ENCODE measurements at regions not wholly inside any gene's neighbourhood (a gene's known extent, or its start where the extent isn't known, plus 50 kb on each side); places are given as distances from the start of the nearest gene placed in this dataset.

DNA sequence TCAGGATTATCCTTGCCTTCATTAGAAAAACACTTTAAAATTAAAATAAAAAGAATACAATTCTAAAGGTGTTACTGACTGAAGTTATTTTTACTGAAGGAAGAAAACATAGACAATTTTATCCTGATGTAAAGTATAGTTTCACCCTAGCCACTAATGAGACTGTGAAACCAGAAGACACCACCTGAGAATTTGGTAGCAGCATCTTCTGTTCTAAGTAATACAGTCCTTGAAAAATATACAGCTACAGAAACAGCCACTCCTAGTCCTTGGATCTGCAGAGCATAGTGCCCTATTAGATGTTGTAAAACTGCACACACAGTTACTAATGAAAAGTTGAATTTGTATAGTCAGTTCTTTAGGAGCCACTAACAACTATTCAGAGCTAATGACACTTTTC is 377.7 kb downstream of the PRR16 start:
- ATAC-seq (ENCODE audit: low FRiP score) = no peak
- TF ChIP-seq, protein P1, sequence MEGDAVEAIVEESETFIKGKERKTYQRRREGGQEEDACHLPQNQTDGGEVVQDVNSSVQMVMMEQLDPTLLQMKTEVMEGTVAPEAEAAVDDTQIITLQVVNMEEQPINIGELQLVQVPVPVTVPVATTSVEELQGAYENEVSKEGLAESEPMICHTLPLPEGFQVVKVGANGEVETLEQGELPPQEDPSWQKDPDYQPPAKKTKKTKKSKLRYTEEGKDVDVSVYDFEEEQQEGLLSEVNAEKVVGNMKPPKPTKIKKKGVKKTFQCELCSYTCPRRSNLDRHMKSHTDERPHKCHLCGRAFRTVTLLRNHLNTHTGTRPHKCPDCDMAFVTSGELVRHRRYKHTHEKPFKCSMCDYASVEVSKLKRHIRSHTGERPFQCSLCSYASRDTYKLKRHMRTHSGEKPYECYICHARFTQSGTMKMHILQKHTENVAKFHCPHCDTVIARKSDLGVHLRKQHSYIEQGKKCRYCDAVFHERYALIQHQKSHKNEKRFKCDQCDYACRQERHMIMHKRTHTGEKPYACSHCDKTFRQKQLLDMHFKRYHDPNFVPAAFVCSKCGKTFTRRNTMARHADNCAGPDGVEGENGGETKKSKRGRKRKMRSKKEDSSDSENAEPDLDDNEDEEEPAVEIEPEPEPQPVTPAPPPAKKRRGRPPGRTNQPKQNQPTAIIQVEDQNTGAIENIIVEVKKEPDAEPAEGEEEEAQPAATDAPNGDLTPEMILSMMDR (IDR thresholded peaks at IDR 0.05) = no peak
- DNase-seq (ENCODE audit: low spot score) = no peak

DNA sequence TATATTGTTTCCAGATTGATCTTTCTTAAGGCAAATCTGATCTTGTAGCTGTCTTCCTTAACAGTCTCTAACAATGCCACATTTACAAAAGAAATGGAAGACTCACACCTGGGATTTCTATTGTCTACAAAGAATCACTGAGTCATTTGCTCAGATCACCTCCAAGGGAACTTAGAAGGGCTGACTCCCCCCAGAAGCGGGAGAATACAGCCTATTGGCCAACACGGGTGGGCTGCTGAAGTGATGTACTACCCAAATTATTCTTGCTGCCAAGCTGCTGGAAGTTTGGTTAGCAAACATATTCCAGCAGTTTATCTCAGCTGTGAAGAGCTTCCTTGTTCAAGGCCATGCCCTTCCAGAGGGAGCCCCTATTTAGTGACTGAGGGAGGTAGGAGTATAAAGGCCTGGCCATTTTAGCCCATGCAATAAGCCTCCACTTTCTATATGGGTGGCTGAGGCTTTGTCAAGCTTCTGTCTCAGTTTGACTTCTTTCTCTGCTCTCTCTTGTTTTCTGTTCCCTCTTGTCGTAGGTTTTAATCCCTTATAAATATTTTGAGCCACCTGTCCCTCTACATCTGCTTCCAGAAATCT is 379.4 kb downstream of the PRR16 start:
- TF ChIP-seq, protein P1 (IDR thresholded peaks at IDR 0.05) = no peak
- ATAC-seq (ENCODE audit: low FRiP score) = no peak
- DNase-seq (ENCODE audit: low spot score) = no peak

DNA sequence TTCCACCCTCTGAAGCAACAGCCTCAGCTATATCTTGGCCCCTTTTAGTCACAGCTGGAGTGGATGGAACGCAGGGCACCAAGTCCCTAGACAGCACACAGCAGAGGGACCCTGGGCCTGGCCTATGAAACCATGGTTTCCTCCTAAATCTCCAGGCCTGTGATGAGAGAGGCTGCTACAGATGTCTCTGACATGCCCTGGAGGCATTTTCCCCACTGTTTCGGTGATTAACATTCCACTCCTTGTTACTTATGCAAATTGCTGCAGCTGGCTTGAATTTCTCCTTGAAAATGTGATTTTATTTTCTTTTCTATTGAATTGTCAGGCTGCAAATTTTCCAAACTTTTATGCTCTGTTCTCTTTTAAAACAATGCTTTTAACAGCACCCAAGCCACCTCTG is 384.8 kb downstream of the PRR16 start:
- no peak for ATAC-seq (ENCODE audit: low FRiP score)
- TF ChIP-seq, protein P1 (IDR thresholded peaks at IDR 0.05) = no peak
- no peak for DNase-seq (ENCODE audit: low spot score)

DNA sequence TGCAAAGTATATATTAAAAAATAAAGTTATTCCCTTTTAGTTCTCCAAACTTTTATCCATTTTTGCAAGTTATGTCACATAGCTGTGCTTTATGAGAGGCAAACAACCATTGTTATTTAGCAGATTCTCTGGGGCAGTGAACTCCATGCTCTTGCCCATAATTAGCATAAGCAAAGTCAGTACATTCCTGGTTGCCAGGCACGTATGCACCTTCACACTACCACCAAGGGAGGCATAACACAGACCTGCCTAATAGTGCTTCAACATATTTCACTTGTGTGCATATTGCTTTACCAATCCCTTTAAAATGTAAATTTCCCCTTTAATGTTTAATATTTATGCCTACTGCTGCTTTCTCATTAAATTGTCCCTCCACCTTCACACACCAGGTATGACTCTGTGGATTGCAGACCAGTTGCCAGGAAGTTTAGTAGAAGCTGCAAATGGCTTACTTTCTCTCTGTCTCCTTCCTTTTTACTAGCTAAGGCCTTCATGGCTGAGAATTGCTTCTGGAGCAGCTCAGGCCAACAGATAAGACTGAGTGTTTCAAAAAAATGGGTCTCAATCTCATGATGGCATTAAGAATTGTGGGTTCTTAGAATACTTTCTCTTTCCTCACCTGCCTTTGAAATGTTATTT is 388.2 kb downstream of the PRR16 start:
- no peak for ATAC-seq (ENCODE audit: low FRiP score)
- no peak for DNase-seq (ENCODE audit: low spot score)
- TF ChIP-seq, protein P1 (IDR thresholded peaks at IDR 0.05) = no peak

DNA sequence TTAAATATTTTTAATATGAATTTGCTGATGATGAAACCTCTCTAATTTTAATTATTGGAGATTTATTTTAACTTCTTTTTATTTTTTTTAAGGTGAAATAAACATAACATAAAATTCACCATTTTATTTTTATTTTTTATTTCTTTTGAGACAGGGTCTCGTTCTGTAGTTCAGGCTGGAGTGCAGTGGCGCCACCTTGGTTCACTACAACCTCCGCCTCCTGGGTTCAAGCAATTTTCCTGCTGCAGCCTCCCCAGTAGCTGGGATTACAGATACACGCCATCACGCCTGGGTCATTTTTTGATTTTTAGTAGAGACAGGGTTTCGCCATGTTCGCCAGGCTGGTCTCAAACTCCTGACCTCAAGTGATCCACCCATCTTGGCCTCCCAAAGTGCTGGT is 402.9 kb downstream of the PRR16 start:
- ATAC-seq (ENCODE audit: low FRiP score) (no peak), DNase-seq (ENCODE audit: low spot score) (no peak)
- TF ChIP-seq, protein P1 (IDR thresholded peaks at IDR 0.05) = no peak

DNA sequence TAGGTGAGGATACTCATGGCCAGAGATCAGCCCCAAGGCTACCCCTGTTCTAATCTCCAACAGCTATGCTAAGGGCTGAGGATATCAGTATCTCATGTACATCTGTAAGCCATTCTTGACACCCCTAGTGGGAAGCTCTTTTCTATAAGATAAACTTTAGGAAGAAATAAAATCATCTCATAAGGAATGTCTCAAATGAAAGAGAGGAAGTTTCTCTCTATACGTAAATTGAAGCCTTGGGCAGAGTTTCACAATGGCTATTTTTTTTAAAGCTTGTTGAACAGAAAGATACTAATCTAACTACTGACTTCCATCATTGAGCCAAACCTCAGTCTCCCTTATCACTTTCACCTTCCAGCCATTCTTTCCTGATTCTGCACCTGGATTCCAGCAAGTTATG is 405.7 kb downstream of the PRR16 start:
- no peak for ATAC-seq (ENCODE audit: low FRiP score)
- TF ChIP-seq, protein P1 (IDR thresholded peaks at IDR 0.05) = no peak
- no peak for DNase-seq (ENCODE audit: low spot score)

DNA sequence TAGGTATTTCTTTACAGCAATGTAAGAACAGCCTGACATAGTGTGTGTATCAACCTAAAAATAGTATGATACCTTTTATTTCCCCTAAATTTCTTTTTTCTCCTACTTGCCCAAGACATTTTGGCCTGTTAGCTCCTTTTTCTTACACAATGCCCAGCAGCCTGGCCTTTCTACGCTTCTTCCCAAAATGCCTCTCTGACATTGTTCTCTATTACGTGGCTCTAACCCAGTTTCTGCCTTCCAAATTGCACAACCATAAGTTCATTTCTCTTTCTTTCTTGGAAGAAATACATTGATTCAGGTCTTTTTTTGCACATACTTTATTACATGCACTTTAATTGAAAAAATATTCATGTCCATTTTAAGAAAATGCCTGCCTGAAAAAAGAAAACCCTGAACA is 408.2 kb downstream of the PRR16 start:
- TF ChIP-seq, protein P1 (IDR thresholded peaks at IDR 0.05) = no peak
- DNase-seq (ENCODE audit: low spot score) (no peak), ATAC-seq (ENCODE audit: low FRiP score) (peak; percentile 66)

All from omental fat pad (tissue), 3 donors.